ENCODE measurements at regions not wholly inside any gene's neighbourhood (a gene's known extent, or its start where the extent isn't known, plus 50 kb on each side); places are given as distances from the start of the nearest gene placed in this dataset.

DNA sequence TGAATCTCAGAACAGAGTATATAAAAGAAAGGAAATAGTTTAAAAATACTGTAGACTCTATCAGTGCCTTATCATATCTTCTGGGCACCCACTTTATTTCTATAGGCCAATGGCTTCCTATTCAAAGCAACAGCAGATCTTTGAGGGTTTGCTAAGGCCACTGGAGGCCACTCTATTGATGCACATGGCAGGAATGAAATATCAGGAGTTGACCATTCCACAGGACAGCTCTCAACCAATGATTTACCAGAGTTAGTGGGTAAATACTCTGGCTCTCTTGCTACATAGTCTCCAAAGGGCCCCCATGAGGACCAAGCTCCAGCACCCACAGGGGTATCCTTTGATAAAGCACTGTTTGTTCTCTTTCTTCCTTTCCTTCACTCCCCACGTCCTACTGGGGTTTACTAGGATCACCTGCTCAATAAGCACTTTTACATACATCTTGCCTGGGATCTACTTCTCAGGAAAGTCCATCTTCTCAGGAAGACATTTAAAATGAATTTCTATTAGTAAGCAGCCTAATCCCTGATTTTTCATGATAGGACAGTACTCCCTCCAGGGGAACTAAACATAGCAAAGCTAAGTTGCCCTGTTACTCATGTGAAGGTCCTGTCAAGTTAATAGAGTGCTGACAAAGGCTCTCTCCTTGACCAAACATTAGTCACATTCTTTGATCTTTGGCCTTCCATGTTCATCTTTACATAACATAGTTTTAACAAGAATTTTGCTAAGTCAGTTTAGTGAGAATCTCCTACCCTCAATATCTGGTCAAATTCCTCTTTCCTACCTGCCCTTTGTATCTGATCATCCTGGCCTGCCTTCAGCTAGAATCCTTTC is 459.7 kb downstream of the GRXCR1 start:
- no peak for DNase-seq

DNA sequence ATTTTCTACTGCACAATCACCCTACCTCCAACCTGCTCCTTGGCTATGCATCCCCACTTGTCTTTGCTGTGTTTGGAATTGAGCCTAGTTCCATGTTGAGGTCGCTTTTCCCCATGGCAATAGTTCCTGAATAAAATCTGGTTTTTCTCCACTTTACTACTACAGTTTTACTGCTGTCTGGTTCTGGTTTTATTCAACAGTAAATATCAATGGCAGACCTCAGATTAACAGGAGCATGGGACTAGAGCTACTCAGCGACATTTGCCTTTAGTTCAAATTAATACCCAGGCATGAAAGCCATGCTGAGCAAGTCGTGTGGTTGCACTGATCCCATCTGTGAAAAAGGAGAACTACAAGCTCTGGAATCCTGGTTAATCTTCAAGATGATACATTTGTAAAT is 460.3 kb downstream of the GRXCR1 start:
- no peak for DNase-seq

- no peak for DNase-seq
Measured at GRCh38 chr4:43353552-43353951, 461.0 kb downstream of the GRXCR1 start.

- DNase-seq: no peak
Measured at GRCh38 chr4:43356786-43357185, 464.3 kb downstream of the GRXCR1 start.

GRCh38 chr4:43357252-43357974 is 464.9 kb downstream of the GRXCR1 start:
- no peak for DNase-seq

DNA sequence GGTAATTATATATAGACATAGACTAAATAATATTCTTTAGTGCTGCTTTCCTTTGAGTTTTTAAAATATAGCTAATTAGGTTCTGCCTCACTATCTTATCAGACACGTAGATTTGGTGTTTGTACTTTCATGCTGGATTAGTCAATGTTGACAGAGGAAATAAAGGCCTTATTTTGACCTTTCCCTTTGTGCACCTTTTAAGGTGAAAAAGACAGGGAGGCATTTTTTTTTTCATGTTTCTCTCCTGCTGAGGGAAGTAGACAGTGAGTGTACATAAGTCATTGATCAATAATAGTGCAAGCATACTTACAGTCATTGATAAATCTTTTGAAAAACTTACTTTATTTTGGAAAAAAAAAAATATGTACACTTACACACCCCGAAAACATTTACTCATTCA is 467.8 kb downstream of the GRXCR1 start:
- DNase-seq: no peak

DNA sequence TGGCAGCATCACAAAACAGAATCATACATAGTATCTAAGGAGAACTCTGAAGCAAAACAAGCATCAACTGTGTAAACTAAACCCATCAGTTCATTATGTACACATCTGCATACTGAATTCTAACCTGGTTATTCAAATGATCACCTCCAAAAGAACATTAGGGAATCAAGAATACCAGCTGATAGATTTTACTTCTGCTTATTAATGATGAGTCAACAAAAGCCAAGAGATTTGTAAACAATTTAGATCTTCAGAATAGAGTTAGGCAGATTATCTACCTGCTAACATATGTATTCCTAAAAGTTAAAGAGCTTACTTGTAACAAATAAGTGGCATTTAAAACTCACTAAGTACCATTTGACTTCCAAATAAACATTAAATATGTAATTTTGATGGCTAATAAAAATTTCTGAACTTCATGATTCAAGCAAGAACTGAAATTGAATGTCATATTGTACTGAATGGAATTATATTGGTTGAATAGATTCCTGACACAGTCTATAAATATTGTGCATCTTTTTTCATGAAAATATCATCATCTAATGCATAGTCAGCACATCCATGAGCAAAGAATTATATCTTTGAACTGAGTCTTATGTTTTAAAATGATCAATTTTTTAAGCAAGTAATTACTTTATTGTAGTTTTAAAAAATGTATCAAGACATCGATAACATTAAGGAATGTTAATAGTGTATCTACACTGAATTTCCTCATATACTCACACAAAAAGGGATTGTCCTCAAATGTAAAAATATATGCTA is 470.5 kb downstream of the GRXCR1 start:
- DNase-seq: no peak

DNA sequence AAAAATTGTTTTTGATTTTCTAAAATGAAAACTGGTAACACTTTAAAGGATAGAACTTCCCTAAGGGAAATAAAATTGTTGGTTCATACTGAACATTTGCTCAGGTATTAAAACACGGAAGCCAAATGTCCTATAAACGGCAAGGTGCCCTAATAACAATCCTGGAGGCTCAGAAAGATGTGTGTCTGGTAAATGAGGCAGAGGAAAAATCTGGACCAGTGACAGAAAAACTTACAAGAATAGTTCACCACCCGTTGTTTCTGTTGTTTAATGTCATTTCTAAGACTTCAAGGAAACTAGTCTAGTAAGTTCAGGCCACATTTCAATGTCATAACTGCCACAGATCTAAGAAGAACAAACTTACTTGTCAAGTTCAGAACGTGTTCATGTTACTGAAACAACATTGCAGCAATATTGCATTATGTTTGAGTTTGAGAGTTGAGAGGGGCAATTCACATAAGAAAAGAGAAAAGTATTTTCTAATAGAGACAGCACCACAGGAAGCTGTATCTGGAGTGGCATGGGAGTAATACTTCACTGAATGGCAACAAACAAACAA is 476.6 kb downstream of the GRXCR1 start:
- no peak for DNase-seq

GRCh38 chr4:43373201-43373600 is 480.7 kb downstream of the GRXCR1 start:
- no peak for DNase-seq

DNA sequence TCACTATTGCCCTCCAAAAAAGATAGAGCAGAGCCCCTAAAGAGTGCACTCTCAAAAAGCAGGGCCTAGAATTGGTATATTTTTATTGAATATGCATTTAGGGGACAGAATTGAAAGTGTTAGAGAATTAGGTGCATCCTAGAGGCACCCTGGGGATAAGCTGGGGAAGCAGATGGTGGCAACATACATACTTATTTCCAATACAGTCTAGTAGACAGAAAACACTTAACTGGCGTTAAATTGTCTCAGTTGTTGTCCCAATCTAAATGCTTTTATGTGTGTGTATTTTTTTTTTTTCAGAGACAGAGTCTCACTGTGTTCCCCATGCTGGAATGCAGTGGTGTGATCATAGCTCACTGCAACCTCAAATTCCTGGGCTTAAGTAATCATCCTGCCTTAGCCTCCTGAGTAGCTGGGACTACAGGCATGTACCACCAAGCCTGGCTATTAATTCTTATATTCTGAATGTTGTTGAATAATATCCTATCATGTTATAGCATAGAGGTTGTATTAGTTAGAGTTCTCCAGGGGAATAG is 481.8 kb downstream of the GRXCR1 start:
- DNase-seq: no peak

DNA sequence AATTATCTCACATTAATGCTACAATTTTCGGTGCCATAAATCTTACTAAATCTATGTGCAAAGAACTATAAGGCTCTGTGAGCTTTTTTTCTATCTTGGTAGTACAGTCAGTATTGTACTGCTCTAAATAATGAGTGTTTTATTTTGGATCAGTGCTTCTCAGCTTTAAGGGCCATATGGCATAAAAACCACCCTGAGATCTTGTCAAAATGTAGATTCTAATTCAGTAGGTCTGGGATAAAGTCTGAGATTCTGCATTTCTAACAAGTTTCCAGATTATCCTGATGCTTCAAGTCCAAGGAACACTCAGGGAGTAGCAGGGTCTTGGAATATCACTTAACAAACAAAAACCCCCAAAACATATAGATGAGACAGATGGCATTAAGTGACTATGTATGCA is 486.5 kb downstream of the GRXCR1 start:
- DNase-seq: no peak

DNA sequence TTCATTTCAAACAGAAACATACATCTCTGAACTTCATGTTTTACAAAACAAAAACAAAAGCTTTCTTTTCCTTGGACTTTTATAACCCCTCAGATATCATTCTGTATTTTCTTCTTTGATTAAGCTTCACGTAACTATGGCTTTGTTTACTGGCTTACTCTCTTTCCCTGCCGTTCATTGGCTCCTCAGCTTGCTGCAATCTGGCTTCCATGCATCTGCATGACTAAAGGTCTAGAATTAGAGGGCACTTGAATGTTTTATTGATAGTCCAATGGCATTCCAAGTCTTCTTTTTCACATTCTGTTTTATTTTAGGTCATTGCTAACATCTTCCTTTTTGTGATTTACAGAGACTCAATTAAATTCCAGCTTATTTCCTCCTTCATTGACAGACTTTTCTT is 487.6 kb downstream of the GRXCR1 start:
- no peak for DNase-seq

DNA sequence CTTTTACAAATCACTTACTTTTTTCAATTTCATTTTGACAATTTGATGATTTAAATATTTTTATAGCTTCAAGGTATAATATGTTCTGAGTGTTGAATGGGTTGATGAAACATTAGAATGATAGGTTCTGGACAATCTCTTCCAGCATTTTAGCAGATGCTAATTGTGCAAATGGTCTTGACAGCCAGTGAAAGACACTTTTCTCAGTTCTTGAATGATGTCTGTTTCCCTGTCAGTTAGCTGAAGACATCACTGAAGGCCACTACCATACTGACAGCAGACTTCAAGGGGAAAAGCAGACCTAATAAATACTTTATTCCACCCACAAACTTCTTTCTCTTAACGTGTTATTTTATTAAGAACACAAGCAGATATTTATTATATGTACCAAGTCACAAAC is 498.6 kb downstream of the GRXCR1 start:
- DNase-seq: no peak

DNA sequence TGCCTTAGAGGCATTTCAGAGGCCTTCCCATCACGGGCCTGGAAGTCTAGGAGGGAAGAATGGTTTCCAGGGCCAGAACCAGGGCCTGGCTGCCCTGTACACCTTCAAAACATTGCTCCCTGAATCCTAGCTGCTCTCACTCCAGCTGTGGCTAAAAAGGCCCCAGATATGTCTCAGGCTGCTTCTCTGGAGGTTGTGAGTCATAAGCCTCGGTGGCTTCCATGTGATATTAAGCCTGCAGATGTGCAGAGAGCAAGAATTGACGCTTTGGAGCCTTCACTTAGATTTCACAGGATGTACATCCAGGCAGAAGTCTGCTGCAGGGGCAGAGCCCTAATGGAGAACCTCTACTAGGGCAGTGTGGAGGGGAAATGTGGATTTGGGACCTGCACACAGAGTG is 502.5 kb downstream of the GRXCR1 start:
- DNase-seq: no peak

- no peak for DNase-seq
Measured at GRCh38 chr4:43399726-43400125, 507.2 kb downstream of the GRXCR1 start.

DNA sequence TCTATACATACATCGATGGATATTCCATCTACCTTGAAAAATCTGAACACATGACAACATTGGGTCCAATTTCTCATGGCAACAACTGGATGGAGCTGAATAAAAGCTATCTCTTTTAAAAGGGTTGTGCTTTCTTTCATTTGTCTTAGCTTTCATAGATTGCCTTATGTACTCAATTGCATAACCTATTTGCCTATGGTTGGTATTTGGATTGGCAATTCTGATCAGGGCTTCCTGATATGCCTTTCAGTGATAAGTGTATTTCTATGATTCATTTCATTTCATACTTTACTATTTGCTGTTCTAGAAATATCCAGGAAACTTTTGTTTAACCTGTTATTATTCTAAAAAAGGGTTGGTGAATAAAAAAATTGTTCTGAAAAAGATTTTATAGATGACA is 509.9 kb downstream of the GRXCR1 start:
- no peak for DNase-seq

DNA sequence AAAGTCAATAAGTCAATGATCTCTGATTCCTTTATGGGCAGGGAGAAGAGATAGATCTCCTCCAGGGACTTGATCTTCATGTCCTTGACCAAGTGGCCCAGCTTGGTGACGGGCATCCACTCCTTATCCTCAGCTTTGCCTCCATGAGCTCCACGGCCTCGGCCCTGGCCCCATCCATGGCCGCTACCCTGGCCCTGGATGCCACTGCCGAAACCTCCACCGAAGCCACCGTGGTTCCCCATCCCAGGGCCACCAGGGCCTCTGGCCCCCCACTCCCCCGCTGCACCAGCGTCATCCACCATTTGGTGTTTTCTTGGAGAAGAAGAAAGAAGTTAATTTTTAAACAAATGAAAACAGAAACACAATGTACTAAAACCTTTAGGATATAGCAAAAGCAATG is 518.1 kb downstream of the GRXCR1 start:
- DNase-seq: no peak

DNA sequence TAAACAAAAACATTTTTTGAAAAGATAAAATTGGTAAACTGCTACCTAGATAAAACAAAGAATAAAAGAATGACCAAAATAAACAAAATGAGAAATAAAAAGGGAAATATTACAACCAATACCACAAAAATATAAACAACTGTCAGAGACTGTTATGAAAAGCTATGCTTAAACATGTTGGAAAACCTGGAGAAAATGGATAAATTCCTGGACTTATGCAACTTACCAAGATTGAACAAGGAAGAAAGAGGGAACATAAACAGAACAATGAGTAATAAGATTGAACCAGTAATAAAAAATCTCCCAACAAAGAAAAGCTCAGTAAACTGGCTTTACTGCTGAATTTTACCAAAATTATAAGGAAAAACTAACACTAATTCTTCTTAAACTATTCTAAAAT is 518.7 kb downstream of the GRXCR1 start:
- no peak for DNase-seq

DNA sequence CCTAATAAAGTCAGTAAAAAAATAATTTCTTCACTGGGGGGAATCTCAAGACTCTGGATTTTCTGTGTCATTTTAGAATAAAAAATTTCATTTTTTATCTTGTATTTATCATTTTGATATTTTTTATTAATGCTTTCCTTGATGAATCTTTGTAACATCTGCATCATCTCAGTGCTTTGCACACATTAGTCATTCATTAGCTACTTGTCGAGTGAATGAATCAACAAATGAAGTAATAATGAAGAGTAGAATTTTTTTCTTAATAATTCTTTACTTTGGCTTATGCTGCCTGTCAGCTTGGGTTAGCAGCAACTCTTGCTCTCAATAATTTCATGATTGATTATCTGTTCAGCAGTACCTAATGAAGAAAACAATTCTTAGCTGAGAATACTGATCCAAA is 530.8 kb downstream of the GRXCR1 start:
- no peak for DNase-seq

- no peak for DNase-seq
Measured at GRCh38 chr4:43425206-43425605, 532.7 kb downstream of the GRXCR1 start.

- DNase-seq: no peak
Measured at GRCh38 chr4:43435291-43435690, 542.8 kb downstream of the GRXCR1 start.

- no peak for DNase-seq
Measured at GRCh38 chr4:43452948-43453347, 560.4 kb downstream of the GRXCR1 start.

DNA sequence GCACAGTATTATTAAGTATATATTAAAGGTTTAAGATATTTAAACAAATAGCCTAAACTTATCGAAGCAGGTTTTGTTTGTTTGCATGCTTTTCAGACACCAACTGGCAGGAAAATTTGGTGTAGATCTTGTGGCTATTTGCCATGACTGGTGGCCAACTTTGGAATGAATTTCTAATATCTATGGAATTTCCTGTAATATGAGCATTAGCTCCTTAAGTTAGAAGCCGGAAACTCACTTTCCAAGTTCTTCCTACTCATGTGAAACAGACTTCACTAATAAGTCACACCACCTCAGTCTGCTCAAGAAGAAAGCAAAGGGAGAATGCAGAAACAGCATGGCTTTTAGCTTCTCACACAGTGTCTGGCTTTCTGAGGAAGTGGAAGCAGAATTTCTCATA is 563.9 kb downstream of the GRXCR1 start:
- no peak for DNase-seq
